ENCODE measurements at regions not wholly inside any gene's neighbourhood (a gene's known extent, or its start where the extent isn't known, plus 50 kb on each side); places are given as distances from the start of the nearest gene placed in this dataset.

GRCh38 chr4:4780729-4781244 is 78.7 kb upstream of the MSX1 start:
- no peak for TF ChIP-seq CTCF (IDR thresholded peaks at IDR 0.05; ENCODE audit: low read depth, low read length)
- DNase-seq (ENCODE audit: low read depth in 1 of 2, low spot score in 1 of 2) = peak in 1 of 2 donors; percentile 38
- Histone ChIP-seq H3K9me3 (ENCODE audit: low read depth) (no peaks in the 10 kb centered on the region), H3K36me3 (no peaks in the 10 kb centered on the region), H3K4me3 (no peak overlapping the region), H3K27me3 (no peaks in the 10 kb centered on the region), H3K27ac (no peak overlapping the region), H3K4me1 (ENCODE audit: low read depth) (peaks cover 7% of the 10 kb centered on the region)

- H3K9me3 ChIP-seq (ENCODE audit: low read depth) = no peaks in the 10 kb centered on the region
- no peaks in the 10 kb centered on the region for H3K36me3 ChIP-seq
- peaks cover 14% of the 10 kb centered on the region for H3K4me1 ChIP-seq (ENCODE audit: low read depth)
- no peaks in the 10 kb centered on the region for H3K27me3 ChIP-seq
- no peak overlapping the region for H3K4me3 ChIP-seq
- no peak overlapping the region for H3K27ac ChIP-seq
- TF ChIP-seq CTCF (IDR thresholded peaks at IDR 0.05; ENCODE audit: low read depth, low read length) = no peak
- DNase-seq (ENCODE audit: low read depth in 1 of 2, low spot score in 1 of 2) = no peak
Observed at GRCh38 chr4:4779486-4779885, 80.0 kb upstream of the MSX1 start.

- Histone ChIP-seq H3K4me3 (no peak overlapping the region), H3K36me3 (no peaks in the 10 kb centered on the region), H3K27me3 (no peaks in the 10 kb centered on the region), H3K4me1 (ENCODE audit: low read depth) (peaks cover 14% of the 10 kb centered on the region), H3K9me3 (ENCODE audit: low read depth) (no peaks in the 10 kb centered on the region), H3K27ac (no peak overlapping the region)
- no peak for TF ChIP-seq CTCF (IDR thresholded peaks at IDR 0.05; ENCODE audit: low read depth, low read length)
- DNase-seq (ENCODE audit: low read depth in 1 of 2, low spot score in 1 of 2) = no peak
Observed at GRCh38 chr4:4779054-4779453, 80.4 kb upstream of the MSX1 start.

- TF ChIP-seq CTCF (IDR thresholded peaks at IDR 0.05; ENCODE audit: low read depth, low read length) = no peak
- Histone ChIP-seq H3K36me3 (no peaks in the 10 kb centered on the region), H3K27me3 (no peaks in the 10 kb centered on the region), H3K4me3 (no peak overlapping the region), H3K4me1 (ENCODE audit: low read depth) (peaks cover 14% of the 10 kb centered on the region), H3K9me3 (ENCODE audit: low read depth) (no peaks in the 10 kb centered on the region), H3K27ac (no peak overlapping the region)
- no peak for DNase-seq (ENCODE audit: low read depth in 1 of 2, low spot score in 1 of 2)
Observed at GRCh38 chr4:4778554-4778953, 80.9 kb upstream of the MSX1 start.

- Histone ChIP-seq H3K4me3 (no peak overlapping the region), H3K27me3 (no peaks in the 10 kb centered on the region), H3K4me1 (ENCODE audit: low read depth) (peaks cover 14% of the 10 kb centered on the region), H3K36me3 (no peaks in the 10 kb centered on the region), H3K27ac (no peak overlapping the region), H3K9me3 (ENCODE audit: low read depth) (no peaks in the 10 kb centered on the region)
- no peak for TF ChIP-seq CTCF (IDR thresholded peaks at IDR 0.05; ENCODE audit: low read depth, low read length)
- DNase-seq (ENCODE audit: low read depth in 1 of 2, low spot score in 1 of 2) = no peak
Observed at GRCh38 chr4:4776934-4777333, 82.5 kb upstream of the MSX1 start.

GRCh38 chr4:4776335-4776734 is 83.1 kb upstream of the MSX1 start:
- Histone ChIP-seq H3K4me3 (no peak overlapping the region), H3K27ac (peak overlapping the region; percentile 67), H3K27me3 (no peaks in the 10 kb centered on the region), H3K9me3 (ENCODE audit: low read depth) (no peaks in the 10 kb centered on the region), H3K4me1 (ENCODE audit: low read depth) (peaks cover 14% of the 10 kb centered on the region), H3K36me3 (no peaks in the 10 kb centered on the region)
- no peak for TF ChIP-seq CTCF (IDR thresholded peaks at IDR 0.05; ENCODE audit: low read depth, low read length)
- no peak for DNase-seq (ENCODE audit: low read depth in 1 of 2, low spot score in 1 of 2)
